ENCODE measurements at regions not wholly inside any gene's neighbourhood (a gene's known extent, or its start where the extent isn't known, plus 50 kb on each side); places are given as distances from the start of the nearest gene placed in this dataset.

DNA sequence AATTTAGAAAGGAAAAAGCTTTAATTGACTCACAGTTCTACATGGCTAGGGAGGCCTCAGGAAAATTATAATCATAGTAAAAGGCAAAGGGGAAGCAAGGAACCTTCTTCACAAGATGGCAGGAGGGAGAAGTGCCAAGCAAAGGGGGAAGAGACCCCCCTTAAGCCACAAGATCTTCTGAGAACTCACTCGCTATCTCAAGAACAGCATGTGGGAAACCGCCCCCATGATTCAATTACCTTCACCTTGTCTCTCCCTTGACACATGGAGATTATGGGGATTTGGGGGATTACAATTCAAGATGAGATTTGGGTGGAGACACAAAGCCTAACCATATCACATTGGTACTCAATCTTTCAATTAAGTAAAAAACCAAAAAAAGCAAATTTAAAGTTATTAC is 1778.7 kb upstream of the MIR17HG start:
- Histone ChIP-seq H3K36me3 (ENCODE audit: control insufficient read depth in 4 of 4, insufficient read depth in 3 of 4, low read depth in 1 of 4, low read length in 3 of 4) (no peaks in the 10 kb centered on the region), H3K27me3 (ENCODE audit: control insufficient read depth in 4 of 4, insufficient read depth in 4 of 4, low read length in 3 of 4) (no peaks in the 10 kb centered on the region), H3K4me3 (ENCODE audit: low read depth in 1 of 3, low read length in 3 of 3) (no peak overlapping the region), H3K4me1 (ENCODE audit: control insufficient read depth in 4 of 4, insufficient read depth in 4 of 4, low read length in 3 of 4) (no peaks in the 10 kb centered on the region), H3K9ac (ENCODE audit: low read depth in 1 of 2, low read length in 2 of 2) (no peak overlapping the region), H3K9me3 (ENCODE audit: control insufficient read depth in 4 of 4, low read length in 3 of 4) (peaks cover 0 to 3% (median 1%) of the 10 kb centered on the region in 4 donors), H3K27ac (ENCODE audit: low read depth in 1 of 2, low read length in 2 of 2) (no peak overlapping the region)
- TF ChIP-seq GABPA (IDR thresholded peaks at IDR 0.05 in 1 of 2, conservative IDR thresholded peaks at IDR 0.05 in 1 of 2), result no peak
- TF ChIP-seq MAX (IDR thresholded peaks at IDR 0.05), result no peak
- TF ChIP-seq, protein P1, sequence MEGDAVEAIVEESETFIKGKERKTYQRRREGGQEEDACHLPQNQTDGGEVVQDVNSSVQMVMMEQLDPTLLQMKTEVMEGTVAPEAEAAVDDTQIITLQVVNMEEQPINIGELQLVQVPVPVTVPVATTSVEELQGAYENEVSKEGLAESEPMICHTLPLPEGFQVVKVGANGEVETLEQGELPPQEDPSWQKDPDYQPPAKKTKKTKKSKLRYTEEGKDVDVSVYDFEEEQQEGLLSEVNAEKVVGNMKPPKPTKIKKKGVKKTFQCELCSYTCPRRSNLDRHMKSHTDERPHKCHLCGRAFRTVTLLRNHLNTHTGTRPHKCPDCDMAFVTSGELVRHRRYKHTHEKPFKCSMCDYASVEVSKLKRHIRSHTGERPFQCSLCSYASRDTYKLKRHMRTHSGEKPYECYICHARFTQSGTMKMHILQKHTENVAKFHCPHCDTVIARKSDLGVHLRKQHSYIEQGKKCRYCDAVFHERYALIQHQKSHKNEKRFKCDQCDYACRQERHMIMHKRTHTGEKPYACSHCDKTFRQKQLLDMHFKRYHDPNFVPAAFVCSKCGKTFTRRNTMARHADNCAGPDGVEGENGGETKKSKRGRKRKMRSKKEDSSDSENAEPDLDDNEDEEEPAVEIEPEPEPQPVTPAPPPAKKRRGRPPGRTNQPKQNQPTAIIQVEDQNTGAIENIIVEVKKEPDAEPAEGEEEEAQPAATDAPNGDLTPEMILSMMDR (IDR thresholded peaks at IDR 0.05; ENCODE audit: low read depth, low read length, missing input control), result no peak
- no peak for TF ChIP-seq FOXA2 (IDR thresholded peaks at IDR 0.05)
- TF ChIP-seq, protein P2, sequence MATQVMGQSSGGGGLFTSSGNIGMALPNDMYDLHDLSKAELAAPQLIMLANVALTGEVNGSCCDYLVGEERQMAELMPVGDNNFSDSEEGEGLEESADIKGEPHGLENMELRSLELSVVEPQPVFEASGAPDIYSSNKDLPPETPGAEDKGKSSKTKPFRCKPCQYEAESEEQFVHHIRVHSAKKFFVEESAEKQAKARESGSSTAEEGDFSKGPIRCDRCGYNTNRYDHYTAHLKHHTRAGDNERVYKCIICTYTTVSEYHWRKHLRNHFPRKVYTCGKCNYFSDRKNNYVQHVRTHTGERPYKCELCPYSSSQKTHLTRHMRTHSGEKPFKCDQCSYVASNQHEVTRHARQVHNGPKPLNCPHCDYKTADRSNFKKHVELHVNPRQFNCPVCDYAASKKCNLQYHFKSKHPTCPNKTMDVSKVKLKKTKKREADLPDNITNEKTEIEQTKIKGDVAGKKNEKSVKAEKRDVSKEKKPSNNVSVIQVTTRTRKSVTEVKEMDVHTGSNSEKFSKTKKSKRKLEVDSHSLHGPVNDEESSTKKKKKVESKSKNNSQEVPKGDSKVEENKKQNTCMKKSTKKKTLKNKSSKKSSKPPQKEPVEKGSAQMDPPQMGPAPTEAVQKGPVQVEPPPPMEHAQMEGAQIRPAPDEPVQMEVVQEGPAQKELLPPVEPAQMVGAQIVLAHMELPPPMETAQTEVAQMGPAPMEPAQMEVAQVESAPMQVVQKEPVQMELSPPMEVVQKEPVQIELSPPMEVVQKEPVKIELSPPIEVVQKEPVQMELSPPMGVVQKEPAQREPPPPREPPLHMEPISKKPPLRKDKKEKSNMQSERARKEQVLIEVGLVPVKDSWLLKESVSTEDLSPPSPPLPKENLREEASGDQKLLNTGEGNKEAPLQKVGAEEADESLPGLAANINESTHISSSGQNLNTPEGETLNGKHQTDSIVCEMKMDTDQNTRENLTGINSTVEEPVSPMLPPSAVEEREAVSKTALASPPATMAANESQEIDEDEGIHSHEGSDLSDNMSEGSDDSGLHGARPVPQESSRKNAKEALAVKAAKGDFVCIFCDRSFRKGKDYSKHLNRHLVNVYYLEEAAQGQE (IDR thresholded peaks at IDR 0.05), result no peak
- no peak for TF ChIP-seq EGR1 (IDR thresholded peaks at IDR 0.05; ENCODE audit: low read depth in 2 of 2)
- no peak for TF ChIP-seq JUND (IDR thresholded peaks at IDR 0.05)
- TF ChIP-seq NR2F2 (IDR thresholded peaks at IDR 0.05), result no peak
- TF ChIP-seq, protein P3, sequence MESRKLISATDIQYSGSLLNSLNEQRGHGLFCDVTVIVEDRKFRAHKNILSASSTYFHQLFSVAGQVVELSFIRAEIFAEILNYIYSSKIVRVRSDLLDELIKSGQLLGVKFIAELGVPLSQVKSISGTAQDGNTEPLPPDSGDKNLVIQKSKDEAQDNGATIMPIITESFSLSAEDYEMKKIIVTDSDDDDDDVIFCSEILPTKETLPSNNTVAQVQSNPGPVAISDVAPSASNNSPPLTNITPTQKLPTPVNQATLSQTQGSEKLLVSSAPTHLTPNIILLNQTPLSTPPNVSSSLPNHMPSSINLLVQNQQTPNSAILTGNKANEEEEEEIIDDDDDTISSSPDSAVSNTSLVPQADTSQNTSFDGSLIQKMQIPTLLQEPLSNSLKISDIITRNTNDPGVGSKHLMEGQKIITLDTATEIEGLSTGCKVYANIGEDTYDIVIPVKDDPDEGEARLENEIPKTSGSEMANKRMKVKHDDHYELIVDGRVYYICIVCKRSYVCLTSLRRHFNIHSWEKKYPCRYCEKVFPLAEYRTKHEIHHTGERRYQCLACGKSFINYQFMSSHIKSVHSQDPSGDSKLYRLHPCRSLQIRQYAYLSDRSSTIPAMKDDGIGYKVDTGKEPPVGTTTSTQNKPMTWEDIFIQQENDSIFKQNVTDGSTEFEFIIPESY (IDR thresholded peaks at IDR 0.05), result no peak
- no peak for TF ChIP-seq FOXA1 (IDR thresholded peaks at IDR 0.05)
- TF ChIP-seq RAD21 (IDR thresholded peaks at IDR 0.05), result no peak
- TF ChIP-seq RXRA (IDR thresholded peaks at IDR 0.05), result no peak
- TF ChIP-seq HNF4G (IDR thresholded peaks at IDR 0.05), result no peak
- no peak for TF ChIP-seq TAF1 (conservative IDR thresholded peaks at IDR 0.05)
- DNase-seq (ENCODE audit: low spot score), result no peak
- WGBS, result 94% methylated on average over 2 of the region's 2 CpGs

GRCh38 chr13:89571676-89572075 is 1775.8 kb upstream of the MIR17HG start:
- no peak for DNase-seq (ENCODE audit: low spot score)
- H3K27ac ChIP-seq (ENCODE audit: low read depth in 1 of 2, low read length in 2 of 2), result no peak overlapping the region
- H3K4me1 ChIP-seq (ENCODE audit: control insufficient read depth in 4 of 4, insufficient read depth in 4 of 4, low read length in 3 of 4), result no peaks in the 10 kb centered on the region
- H3K4me3 ChIP-seq (ENCODE audit: low read depth in 1 of 3, low read length in 3 of 3), result no peak overlapping the region
- H3K9ac ChIP-seq (ENCODE audit: low read depth in 1 of 2, low read length in 2 of 2), result no peak overlapping the region
- no peaks in the 10 kb centered on the region for H3K36me3 ChIP-seq (ENCODE audit: control insufficient read depth in 4 of 4, insufficient read depth in 3 of 4, low read depth in 1 of 4, low read length in 3 of 4)
- H3K27me3 ChIP-seq (ENCODE audit: control insufficient read depth in 4 of 4, insufficient read depth in 4 of 4, low read length in 3 of 4), result no peaks in the 10 kb centered on the region
- H3K9me3 ChIP-seq (ENCODE audit: control insufficient read depth in 4 of 4, low read length in 3 of 4), result peaks cover 0 to 5% (median 2%) of the 10 kb centered on the region in 4 donors
- no peak for TF ChIP-seq FOXA1 (IDR thresholded peaks at IDR 0.05)
- TF ChIP-seq ATF3 (IDR thresholded peaks at IDR 0.05), result no peak
- no peak for TF ChIP-seq RAD21 (IDR thresholded peaks at IDR 0.05)
- no peak for TF ChIP-seq JUND (IDR thresholded peaks at IDR 0.05)
- TF ChIP-seq FOXA2 (IDR thresholded peaks at IDR 0.05), result no peak
- no peak for TF ChIP-seq HNF4G (IDR thresholded peaks at IDR 0.05)
- TF ChIP-seq SP1 (IDR thresholded peaks at IDR 0.05), result no peak
- TF ChIP-seq GABPA (IDR thresholded peaks at IDR 0.05 in 1 of 2, conservative IDR thresholded peaks at IDR 0.05 in 1 of 2), result no peak
- no peak for TF ChIP-seq TAF1 (conservative IDR thresholded peaks at IDR 0.05)
- TF ChIP-seq, protein P1 (IDR thresholded peaks at IDR 0.05; ENCODE audit: low read depth, low read length, missing input control), result no peak
- no peak for TF ChIP-seq MAX (IDR thresholded peaks at IDR 0.05)
- no peak for TF ChIP-seq YY1 (IDR thresholded peaks at IDR 0.05)
- TF ChIP-seq, protein P2 (IDR thresholded peaks at IDR 0.05), result no peak

Data from liver (tissue), 8 donors.